Fibroblast of peridontal ligament (primary cell): ENCODE measurements at regions not wholly inside any gene's neighbourhood (a gene's known extent, or its start where the extent isn't known, plus 50 kb on each side); places are given as distances from the start of the nearest gene placed in this dataset.

Experiments used
- DNase-seq: peaks from one replicate; pipeline ENCODE4 v3.0.0-alpha.2; 2010; ENCODE audit errors: extremely low read depth

DNA sequence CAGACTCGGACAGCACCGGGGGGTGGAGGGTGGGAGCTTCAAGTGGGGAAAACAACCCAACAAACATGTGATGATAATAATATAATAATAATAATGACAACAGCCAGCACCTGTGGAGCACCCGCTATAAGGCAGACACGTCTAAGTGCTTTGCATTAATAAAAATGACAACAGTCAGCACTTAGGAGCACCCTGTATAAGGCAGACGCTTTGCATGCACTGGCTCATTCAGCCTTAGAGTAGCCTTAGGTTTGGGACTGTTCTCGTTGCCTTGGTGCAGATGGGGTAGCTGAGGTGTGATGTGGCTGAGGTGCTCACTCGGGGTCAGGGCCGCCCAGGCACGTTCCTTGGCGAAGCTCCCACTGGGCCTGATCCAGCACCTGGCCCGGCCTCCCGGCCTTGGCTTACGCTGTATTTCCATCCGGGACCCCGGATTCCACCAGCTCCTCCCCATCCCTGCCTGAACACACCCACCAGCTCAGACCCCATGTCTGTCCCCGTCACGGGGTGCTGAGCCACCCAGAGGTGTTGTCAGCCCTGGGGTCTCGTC is 144.0 kb upstream of the CIBAR2 start:
- DNase-seq: no peak

DNA sequence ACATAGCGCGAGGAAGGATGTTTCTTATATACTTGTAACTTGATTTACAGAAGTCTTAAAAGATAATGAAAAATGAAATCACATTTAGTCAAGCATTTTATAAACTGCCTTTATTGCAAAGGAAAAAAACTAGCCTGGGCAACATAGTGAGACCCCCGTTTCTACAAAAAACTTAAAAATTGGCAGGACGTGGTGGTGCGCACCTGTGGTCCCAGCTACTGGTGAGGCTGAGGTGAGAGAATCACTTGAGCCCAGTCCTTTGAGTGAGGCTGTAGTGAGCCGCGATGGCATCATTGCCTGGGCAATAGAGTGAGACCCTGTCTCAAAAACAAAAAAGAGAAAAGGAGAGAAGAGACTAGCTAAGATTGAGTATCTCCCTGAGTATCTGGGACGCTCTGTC is 145.2 kb upstream of the CIBAR2 start:
- DNase-seq: no peak

DNA sequence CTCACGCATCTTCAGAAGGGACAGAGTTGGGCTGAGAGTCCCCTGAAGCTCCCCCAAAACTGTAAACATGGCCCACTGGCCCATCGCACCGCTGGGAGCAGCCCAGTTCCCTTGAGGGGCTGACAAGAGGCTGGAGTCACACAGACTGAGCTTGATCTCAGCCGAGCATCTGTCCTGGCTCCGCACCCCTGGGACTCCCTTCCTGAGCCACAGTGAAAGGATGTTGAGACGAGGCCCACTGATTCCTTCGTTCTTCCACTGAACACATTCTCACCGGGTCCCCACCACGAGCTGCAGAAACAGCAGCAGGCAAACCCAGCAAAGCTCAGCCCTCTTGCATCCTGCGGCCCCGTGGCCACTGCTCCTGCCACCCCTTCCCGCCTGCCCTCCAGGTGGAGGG is 145.9 kb upstream of the CIBAR2 start:
- DNase-seq: no peak

DNA sequence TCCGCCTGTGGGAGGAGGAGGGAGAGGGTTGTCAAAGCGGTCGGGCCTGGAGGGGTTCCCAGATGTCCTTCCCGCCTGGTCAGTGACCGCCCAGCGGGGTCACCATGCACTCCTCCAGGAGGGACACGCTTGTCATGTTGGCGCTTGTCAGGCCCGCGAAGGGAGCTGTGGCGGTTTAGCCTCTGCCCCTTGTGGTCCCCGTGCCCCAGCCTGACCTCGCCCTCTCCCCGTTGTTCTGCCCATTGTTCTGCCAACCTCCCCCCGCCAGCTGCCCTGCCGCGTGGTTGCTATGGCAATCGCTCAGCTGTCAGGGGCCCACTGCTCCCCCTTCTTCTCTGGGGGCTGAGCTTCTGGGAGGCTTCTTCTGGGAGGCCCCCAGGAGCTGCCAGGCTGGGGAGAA is 146.4 kb upstream of the CIBAR2 start:
- no peak for DNase-seq

DNA sequence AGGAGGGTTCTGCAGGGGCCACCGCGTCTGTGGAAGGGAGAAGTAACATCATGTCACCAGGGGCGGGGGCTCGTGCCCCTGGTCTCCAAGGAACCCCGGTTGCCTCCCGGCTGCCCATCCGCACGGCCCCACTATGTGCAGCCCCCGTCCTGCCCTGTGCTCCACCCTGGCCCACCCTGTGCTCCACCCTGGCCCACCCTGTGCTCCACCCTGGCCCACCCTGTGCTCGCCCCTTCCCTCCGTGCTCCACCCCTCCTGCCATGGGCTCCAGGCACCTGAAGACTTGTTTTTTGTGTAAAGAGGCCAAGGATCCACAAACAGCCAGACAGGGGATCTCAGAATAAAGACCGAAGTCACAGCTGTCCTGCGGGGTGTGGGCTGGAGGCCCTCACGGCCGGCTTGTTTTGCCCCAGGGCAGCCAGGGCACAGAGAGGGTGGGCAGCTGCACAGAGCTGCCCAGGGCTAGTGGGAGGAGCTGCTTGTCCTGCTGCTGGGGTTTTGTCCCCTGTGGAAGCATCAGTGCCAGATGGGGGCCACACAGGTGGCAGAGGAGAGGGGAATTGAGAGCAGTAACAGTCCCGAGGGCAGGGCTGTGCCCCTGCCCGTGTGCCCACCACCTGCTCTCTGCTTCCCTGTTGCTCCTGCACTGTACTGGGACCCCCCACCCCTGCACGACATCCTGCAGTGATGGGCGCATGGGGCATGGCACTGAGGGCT is 147.0 kb upstream of the CIBAR2 start:
- DNase-seq: no peak

DNA sequence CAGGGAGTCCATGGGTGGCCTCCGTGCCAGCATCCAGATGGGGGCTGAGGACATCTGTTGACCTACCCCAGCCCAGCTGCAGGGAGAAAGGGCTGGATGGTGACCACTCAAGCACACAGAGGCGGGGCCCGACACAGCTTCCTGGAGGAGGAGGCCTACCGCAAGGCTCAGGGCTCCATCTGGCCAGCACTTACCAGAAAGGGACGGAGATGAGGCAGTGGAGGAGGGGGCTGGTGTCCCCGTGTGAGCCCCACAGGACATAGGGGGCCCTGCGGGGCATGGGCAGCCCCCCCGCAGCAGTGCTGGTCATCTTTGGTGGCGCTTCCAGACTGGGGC is 147.5 kb upstream of the CIBAR2 start:
- no peak for DNase-seq

DNA sequence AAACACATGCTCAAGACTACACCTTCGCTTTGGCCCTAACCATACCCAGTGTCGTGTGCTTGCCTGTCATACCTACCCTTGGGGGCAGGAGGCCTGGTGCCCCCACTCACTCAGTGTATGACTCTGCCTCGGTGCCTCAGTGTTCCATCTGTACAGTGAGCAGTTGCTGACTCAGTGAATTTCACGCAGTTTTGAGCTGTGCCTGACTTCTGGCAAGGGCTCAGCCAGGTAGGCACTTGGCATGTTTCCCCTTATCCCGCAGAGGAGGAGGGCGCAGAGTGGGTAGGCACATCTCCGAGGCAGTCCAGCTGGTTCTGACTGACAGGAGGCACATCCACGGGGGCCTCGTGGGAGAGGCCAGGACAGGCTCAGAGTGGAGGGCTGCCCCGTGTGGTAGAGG is 148.9 kb upstream of the CIBAR2 start:
- no peak for DNase-seq

DNA sequence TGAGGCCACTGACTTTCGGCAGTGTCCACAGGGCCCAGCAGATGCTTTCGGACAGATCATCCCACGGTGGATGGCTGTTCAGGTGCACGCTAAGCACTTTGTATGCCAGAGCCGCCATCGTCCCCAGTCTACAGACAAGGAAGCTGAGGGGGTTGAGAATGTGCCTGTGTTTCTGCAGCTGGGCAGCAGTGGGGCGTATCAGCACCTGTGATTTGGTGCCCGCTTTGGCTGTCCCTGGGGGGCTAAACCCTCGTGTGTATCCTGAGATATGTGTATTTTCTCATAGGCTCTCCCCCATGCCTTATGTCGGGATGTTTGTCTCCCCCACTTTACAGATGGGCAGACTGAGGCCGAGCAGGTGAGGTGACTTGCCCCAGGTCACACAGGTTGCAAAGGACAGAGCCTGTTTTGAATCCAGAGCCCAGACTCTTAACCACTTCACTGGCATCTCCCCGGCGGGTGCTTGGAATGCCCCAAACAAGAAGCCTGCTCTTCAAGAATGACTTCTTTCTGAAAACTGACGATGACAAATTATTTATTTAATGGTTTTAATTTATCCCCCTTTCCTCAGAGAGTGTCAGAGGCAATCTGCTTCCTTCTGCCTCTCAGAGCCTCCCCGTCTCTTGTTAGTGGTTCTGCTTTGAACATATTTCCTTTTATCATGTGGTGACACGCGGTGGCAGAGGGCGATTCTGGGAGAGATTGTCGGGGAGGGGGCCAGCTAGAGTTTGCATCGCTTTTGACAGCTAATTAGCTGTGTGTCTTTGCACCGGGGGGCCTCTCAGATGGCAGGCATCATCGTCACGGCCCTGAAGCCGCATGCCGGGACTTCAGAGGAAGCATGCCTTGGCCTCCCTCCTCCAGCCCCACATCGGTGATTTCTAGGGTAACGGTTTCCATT is 149.6 kb upstream of the CIBAR2 start:
- no peak for DNase-seq

DNA sequence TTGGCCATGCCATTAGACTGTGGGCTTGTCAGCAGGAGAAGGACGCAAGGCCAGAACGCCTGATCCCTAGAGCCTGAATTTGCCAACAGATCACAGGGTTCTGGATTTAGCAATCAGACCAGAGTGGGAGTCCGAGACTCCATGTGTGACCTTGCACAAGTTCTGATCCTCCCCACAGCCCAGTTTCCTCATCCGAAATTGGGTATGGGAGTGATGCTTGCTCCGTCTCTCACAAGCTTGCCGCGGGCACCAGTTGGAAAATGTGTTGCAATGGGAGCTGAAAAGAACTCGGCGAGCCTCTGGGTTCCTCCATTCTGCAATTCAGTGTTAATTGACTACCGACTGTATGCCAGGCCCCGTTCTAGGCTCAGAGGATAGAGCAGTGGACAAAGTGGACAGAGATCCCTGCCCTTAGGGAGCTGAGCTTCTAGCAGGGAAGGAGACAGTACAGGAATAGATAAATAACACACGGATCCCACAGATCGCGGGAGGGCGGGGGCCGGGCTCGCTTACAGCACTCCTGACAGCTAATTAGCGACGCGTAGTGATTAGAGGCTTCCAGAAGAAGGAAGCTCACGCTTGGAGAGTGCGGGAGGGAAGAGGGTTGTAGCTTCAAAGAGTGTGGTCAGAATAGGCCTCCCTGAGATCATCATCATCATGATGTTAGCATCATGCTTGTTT is 150.4 kb upstream of the CIBAR2 start:
- no peak for DNase-seq

DNA sequence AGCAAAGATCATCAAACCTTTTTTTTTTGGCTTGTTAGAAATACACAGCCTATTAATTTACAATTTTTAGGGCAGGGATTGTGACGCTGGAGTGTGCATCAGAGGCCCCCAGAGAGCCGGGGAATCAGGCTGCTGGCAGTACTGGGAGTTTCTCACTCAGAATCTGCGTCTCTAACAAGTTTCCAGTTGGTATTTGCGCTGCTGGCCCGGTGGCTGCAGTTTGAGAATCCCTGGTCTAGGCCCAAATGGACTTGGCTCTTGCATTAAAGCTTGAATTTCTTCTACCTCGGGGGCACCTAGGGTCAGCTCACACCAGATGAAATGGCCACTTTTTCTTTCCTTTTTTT is 150.9 kb upstream of the CIBAR2 start:
- no peak for DNase-seq

DNA sequence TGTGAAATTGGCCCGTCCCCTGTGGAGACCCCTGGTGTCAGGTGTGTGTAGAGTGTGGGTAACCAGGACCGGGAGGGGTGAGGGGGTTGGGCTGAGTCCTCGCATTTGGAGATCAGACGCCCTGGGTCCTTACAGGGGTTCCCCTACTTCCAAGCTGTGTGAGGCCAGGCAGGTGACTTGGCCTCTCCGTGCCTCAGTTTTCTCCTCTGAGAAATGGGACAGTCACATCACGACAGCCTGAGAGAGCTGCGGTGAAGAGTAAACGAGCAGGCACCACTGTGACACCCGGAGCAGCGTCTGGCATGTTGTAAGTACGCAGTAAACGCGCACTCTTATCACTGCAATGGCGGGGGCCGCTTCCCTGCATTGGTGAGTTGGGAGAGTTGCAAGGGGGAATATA is 152.5 kb upstream of the CIBAR2 start:
- no peak for DNase-seq

DNA sequence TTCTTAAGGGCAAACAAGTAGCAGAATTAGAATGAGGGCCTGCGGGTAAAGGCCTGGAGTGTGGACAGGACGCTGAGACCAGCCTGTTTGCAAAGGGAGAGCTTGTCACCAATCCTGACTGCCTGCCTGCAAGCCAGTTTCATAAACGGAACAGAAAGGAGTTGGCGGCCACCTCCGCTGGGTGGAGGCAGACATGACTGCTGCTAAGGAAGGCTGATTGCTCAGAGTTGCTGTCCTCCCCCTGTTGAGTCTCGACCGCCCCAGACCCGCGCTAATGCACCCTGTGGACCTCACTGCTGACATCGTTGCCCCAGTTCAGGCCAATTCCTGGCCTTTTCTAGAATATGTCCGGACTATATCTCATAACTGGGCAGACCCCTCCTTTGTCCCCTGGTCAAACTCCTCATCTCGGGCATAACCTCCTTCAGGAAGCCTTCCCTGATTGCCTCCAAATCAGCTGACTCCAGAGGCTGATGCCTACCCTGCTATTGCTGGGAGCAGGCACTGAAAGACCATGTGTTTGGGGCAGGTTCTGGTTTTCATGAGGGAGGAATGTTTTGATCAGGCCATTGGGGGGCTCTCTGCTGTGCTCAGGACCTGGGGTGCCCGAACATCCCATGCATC is 153.0 kb upstream of the CIBAR2 start:
- DNase-seq: no peak

DNA sequence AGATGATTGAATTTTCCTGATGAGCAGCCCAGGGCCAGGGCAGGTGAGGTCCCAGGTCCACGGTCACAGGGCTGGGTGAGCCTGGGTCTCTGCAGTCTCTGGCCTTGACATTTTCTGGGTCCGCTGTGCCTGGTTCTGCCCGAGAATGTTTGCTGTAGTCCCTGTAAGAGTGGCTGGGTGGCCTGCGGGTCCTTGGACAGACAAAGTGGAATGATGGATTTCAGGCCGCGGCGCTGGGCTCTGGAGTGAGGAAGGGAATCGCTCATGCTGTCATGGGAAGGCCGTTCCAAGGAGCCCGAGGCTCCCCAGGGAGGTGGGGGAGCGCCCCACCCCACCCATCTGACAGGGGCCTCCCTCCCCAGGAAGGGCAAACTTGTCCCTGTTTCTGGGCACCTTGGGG is 153.5 kb upstream of the CIBAR2 start:
- no peak for DNase-seq

DNA sequence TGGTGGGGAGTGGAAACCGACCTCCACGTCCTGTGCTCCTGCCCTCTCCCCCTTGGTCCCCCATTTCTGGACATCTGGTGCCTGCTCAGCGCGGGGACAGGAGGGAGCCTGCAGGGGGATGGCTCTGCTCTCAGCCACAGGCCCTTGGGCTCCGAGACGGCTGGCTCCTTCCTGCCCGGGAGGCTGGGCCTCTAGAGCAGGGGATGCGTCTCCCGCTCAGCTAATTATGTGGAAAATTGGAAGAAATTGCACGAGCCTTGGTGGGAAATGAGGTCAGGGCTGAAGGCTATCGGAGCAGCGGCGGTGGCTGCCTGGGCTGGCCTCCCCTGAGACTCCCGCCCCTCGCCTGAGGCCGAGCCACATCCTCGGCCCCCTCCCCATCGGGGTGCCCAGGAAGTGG is 154.6 kb upstream of the CIBAR2 start:
- no peak for DNase-seq

DNA sequence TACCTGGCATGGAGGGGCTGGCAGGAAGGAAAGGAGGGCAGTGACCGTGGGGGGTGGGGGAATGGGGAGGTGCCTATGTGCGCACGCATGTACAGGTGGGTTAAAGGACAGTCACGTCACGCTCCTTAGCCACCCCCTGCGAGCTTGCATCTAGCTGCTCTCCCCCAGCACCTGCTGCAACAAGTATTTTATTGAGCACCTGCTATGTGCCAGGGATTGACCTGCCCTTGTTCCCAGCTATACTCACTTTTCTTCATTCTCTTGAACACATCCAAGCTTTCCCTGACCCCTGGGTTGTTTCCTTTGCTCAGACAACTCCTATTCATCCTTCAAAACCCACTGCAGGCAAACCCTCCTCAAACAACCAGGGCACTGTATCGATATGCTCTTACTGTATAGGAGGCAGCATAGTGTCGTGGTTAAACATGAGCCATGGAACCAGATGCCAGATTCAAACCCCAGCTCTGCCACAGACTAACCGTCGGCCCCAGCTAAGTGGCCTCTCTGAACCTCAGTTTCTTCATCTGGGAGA is 155.2 kb upstream of the CIBAR2 start:
- no peak for DNase-seq

DNA sequence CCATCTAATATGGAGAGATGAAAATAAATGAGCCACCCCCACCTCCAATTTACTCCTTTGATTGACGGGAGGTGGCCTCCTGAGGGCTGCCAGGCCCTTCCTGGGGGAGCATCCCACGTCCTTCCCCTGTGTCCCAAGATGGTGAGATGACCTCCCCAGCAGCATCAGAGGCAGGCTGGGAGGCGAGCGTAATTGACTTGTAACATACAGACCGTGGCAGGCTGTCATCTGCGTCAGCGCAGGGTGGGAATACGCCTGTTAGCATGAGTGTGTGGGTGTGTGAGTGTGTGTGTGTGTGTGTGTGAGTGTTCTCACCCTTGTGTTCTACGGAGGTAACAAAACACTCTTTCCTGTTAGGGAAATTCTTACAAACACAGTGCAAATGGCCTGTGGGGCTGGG is 156.9 kb upstream of the CIBAR2 start:
- no peak for DNase-seq

DNA sequence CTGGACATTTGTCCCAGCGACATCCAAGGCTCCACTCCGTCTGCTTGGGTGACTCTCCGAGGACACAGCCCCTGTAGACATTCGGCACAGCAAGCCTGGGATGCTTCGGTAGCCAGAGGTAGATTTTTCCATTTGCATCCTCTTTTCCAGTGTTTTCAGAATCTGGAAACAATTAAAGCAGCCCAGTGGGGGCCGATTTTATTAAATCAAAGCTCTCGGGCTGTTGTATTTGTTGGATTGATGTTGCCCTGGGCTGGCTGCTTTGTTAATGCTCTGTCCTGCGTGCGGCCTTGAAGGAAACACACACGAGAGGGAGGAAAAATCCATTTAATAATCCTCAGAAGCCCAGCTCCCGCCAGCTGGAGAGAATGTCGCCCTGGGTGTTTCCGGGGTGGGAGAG is 158.1 kb upstream of the CIBAR2 start:
- peak; percentile 37 for DNase-seq

DNA sequence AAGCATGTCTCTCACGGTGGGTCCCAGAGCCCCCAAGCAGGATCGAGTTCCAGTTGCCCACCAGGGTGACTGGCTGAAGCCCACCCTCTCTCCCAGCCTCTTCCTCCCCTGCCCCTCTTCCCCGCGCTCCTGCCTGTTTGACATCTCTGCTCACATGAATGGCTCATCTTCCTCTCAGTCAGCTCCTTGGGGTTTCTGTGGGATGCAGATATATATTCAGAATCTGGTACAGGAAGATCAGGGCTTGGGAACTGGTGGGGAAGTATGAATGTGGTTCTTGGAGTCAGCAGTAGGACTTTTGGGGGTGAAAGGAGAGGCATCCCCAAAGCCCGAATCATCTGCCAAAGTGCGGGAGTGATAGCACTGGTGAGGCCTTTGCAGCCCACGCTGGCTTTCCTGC is 158.9 kb upstream of the CIBAR2 start:
- no peak for DNase-seq

DNA sequence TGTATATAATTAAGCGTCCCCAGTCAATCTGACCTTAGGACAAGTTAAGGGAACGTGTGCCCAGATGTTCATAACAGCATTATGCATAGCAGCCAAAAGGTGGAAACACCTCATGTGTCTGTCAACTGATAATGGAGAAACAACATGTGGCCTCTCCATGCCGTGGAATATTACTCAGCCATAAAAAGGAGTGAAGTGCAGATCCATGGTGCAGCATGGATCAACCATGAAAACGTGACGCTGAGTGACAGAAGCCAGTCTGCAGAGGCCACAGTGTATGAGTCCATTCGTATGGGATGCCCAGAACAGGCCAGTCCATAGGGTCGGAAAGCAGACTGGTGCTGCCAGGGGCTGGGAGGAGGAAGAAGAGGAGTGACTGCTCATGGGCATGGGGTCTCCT is 161.0 kb upstream of the CIBAR2 start:
- DNase-seq: no peak

DNA sequence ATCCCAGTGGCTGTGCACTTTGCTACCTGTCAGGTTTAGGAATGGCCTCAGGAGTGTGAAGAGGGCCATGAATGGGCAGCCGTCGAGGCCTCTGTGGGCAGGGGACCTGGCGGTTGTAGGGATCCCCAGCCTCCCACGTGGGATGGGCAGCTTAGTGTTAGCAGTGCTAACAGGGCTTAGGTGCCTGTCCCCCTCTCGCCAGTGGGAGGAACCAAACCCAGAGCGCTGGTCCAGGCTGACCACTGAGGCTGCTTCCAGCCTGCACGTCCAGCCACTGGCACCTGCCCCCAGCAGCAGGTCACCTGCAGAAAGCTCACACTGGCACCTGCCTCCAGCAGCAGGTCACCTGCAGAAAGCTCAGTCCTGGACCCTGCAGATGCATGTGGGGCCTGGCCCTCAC is 162.2 kb upstream of the CIBAR2 start:
- no peak for DNase-seq

DNA sequence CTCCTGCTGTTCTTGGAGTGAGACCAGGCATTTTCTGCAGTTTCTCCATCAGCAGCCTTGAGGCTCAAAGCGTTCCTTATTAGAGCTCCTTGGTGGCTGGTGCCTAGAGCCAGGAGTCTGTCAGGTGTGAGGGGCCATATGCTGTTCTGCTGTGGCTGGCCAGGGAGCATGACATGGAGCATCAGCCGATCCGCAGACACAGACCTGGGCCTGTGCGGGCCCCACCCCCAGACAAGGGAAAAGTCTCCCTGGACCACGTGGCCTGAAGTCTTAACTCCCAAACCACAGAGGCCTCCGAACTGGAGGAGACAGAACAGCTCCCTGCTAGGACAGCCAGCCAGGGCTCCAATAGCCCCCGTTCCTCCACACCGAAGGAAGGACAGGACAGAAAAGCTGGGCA is 162.7 kb upstream of the CIBAR2 start:
- no peak for DNase-seq
